Stomach smooth muscle (tissue), 2 donors: ENCODE measurements at regions not wholly inside any gene's neighbourhood (a gene's known extent, or its start where the extent isn't known, plus 50 kb on each side); places are given as distances from the start of the nearest gene placed in this dataset.

ENCODE experiments used
- H3K27ac ChIP-seq: one replicate; pipeline ENCODE4 v1.7.0; 2013; ENCODE audit warnings: mild to moderate bottlenecking, low read length, inconsistent platforms
- H3K27me3 ChIP-seq, 2 donors: one replicate each; pipeline ENCODE4 v1.7.0; 2013; ENCODE audit warnings: low read length in 2 of 2; ENCODE audit not compliant: insufficient read depth in 2 of 2, control insufficient read depth in 1 of 2
- H3K36me3 ChIP-seq, 2 donors: one replicate each; pipeline ENCODE4 v1.7.0; 2013; ENCODE audit warnings: low read length in 2 of 2; ENCODE audit not compliant: control insufficient read depth in 2 of 2, insufficient read depth in 2 of 2
- H3K4me1 ChIP-seq: one replicate; pipeline ENCODE4 v1.7.0; 2013; ENCODE audit warnings: low read length; ENCODE audit not compliant: control insufficient read depth, insufficient read depth
- H3K4me3 ChIP-seq, 2 donors: one replicate each; pipeline ENCODE4 v1.7.0; 2013; ENCODE audit warnings: low read length in 2 of 2
- H3K9ac ChIP-seq, 2 donors: one replicate each; pipeline ENCODE4 v1.7.0; 2013; ENCODE audit warnings: low read length in 2 of 2, mild to moderate bottlenecking in 1 of 2
- H3K9me3 ChIP-seq, 2 donors: one replicate each; pipeline ENCODE4 v1.7.0; 2013; ENCODE audit warnings: low read length in 2 of 2; ENCODE audit not compliant: control insufficient read depth in 2 of 2
- donor health status: healthy.
- donor health status: Pancreatic carcinoma.

DNA sequence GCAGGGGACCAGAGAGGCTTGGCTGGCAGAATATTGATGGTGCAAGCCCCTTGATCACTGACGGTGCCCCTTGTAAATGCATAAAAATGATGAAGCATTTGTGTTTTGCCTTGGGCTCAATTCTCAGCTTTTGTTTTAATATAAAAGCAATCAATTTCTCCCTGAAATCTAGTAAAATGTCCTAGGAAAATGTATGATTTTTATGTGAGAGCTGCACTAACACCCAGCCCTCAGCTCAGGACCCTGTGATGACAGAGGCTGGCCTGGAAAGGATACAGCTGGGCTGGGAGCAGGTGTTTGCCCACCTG, 84.7 kb upstream of the PHACTR3 start:
- Histone ChIP-seq H3K9ac (no peak overlapping the region), H3K27me3 (peaks cover 18 to 38% of the 10 kb centered on the region in 2 donors), H3K9me3 (no peaks in the 10 kb centered on the region), H3K36me3 (no peaks in the 10 kb centered on the region), H3K4me3 (no peak overlapping the region), H3K27ac (no peak overlapping the region), H3K4me1 (no peaks in the 10 kb centered on the region)

- H3K4me1 ChIP-seq = no peaks in the 10 kb centered on the region
- no peak overlapping the region for H3K4me3 ChIP-seq
- H3K27ac ChIP-seq = no peak overlapping the region
- no peaks in the 10 kb centered on the region for H3K9me3 ChIP-seq
- H3K9ac ChIP-seq = no peak overlapping the region
- H3K36me3 ChIP-seq = no peaks in the 10 kb centered on the region
- peaks cover 11 to 34% of the 10 kb centered on the region in 2 donors for H3K27me3 ChIP-seq
Measured at GRCh38 chr20:59520814-59521213, 83.5 kb upstream of the PHACTR3 start.

DNA sequence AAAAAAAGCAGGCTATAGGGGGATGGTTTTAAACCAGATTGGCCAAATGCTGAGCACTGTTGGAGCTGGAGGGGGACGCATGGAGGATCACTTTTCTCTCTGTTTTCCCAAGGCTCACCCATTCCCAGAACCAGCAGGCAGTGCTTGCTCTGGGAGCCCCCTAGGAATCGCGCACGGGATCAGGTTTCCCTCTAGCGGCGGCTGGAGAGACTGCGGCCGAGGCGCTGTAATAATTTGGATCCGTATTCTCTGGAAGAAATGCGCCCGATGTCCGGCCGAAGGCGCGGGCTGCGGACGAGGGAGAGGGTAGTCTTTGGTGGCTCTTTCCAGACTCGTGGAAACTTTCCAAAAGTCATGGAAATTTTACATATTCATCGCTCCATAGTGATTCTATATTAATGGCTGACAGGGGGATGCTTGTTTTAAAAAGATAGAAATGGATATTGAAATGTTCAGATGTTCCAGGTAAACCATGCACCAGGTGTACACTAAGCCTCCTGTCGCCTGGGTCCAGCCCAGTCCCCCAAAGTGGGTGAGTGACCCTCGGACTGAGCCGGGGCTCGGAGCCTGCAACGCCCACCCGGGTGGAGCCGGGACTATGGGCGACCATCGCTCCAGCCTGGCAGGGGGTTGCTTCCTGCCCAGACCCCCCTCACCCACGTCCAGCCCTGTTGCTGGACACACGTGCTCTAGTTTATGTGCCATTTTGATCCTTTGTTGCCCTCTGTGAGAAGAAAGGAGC, 78.7 kb upstream of the PHACTR3 start:
- Histone ChIP-seq H3K36me3 (no peaks in the 10 kb centered on the region), H3K27me3 (peaks cover 21 to 27% of the 10 kb centered on the region in 2 donors), H3K27ac (no peak overlapping the region), H3K4me3 (no peak overlapping the region), H3K4me1 (no peaks in the 10 kb centered on the region), H3K9me3 (no peaks in the 10 kb centered on the region), H3K9ac (no peak overlapping the region)

- H3K27me3 ChIP-seq = peaks cover 21 to 27% of the 10 kb centered on the region in 2 donors
- H3K9ac ChIP-seq = no peak overlapping the region
- no peaks in the 10 kb centered on the region for H3K4me1 ChIP-seq
- no peak overlapping the region for H3K4me3 ChIP-seq
- no peaks in the 10 kb centered on the region for H3K9me3 ChIP-seq
- H3K36me3 ChIP-seq = no peaks in the 10 kb centered on the region
- no peak overlapping the region for H3K27ac ChIP-seq
Measured at GRCh38 chr20:59526242-59527225, 77.8 kb upstream of the PHACTR3 start.

- Histone ChIP-seq H3K27me3 (peaks cover 16 to 21% of the 10 kb centered on the region in 2 donors), H3K9ac (no peak overlapping the region)
Measured at GRCh38 chr20:59530782-59531181, 73.6 kb upstream of the PHACTR3 start.

GRCh38 chr20:59537991-59538390, 66.3 kb upstream of the PHACTR3 start:
- H3K36me3 ChIP-seq = no peaks in the 10 kb centered on the region
- no peak overlapping the region for H3K4me3 ChIP-seq
- no peaks in the 10 kb centered on the region for H3K27me3 ChIP-seq
- no peaks in the 10 kb centered on the region for H3K9me3 ChIP-seq
- no peaks in the 10 kb centered on the region for H3K4me1 ChIP-seq
- no peak overlapping the region for H3K9ac ChIP-seq
- H3K27ac ChIP-seq = no peak overlapping the region

More at GRCh38 chr20:59530782-59531181, 73.6 kb upstream of the PHACTR3 start:
- Histone ChIP-seq H3K4me1 (no peaks in the 10 kb centered on the region), H3K4me3 (no peak overlapping the region), H3K36me3 (no peaks in the 10 kb centered on the region), H3K9me3 (no peaks in the 10 kb centered on the region), H3K27ac (no peak overlapping the region)

- no peak overlapping the region for H3K27ac ChIP-seq
- H3K9me3 ChIP-seq = no peaks in the 10 kb centered on the region
- no peaks in the 10 kb centered on the region for H3K4me1 ChIP-seq
- no peaks in the 10 kb centered on the region for H3K36me3 ChIP-seq
- H3K4me3 ChIP-seq = no peak overlapping the region
- H3K9ac ChIP-seq = no peak overlapping the region
- H3K27me3 ChIP-seq = peaks cover 0 to 9% of the 10 kb centered on the region in 2 donors
Measured at GRCh38 chr20:59547596-59547995, 56.7 kb upstream of the PHACTR3 start.
